ENCODE measurements at regions not wholly inside any gene's neighbourhood (a gene's known extent, or its start where the extent isn't known, plus 50 kb on each side); places are given as distances from the start of the nearest gene placed in this dataset.
"Not testable (repeated sequence)": the region's sequence is repeated elsewhere in the genome, so short reads cannot be mapped to it uniquely, and the experiment has no call there.

DNA sequence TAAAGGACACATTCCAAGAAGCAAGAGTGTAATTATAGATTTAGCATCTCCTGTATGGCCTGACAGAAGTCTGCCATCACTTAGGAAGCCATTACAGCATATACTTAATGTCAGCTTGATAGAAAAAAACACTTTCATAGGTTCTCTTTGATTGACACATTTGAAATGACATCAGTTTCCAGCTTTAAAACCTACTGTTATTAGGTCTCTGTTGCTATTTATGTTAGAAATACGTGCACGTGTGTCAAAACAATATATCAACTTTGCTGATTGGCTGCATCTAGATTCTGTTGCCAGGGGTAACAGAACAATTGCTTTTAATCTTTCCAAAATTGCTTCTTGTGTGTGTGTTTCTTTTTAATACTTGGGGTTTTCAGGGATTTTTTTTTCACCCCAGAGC lies 389.3 kb upstream of the ATP11B start:
- DNase-seq (ENCODE audit: low read depth): no peak

DNA sequence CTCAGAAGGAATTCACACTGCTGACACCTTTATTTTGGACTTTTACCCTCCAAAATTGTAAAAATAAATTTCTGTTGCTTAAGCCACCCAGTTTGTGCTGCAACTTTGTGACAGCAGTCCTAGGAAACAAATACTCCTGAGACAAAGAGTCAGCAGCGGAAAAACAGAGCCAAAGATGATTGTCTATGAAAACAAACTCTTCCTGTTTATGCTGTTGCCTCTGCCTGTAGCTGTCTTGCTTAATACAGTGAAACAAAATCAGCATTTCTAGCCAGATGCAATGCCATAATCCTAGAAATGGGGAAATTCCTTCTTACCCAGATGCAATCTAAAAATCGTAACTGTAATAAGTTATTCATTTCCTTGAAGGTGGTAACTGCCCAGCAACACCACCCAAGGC lies 387.5 kb upstream of the ATP11B start:
- DNase-seq (ENCODE audit: low read depth): no peak

DNA sequence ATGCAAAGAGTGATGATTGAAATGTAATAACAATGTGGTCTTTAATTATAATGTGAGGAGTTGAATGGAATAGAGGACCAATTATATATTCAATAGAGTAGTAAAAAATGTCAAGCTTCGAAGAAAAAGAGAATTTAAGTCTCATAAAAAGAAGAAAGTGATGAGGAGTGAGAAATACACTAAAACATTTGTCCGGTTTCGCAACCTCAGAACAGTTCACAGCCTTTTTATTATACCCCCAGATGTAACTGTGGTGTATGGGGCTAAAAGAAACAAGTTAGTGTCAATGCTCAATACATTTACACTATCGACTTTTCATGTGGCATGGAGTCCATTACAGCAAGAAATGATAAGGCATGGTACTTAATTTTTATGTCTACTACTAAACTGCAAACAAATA lies 386.5 kb upstream of the ATP11B start:
- DNase-seq (ENCODE audit: low read depth): no peak

DNA sequence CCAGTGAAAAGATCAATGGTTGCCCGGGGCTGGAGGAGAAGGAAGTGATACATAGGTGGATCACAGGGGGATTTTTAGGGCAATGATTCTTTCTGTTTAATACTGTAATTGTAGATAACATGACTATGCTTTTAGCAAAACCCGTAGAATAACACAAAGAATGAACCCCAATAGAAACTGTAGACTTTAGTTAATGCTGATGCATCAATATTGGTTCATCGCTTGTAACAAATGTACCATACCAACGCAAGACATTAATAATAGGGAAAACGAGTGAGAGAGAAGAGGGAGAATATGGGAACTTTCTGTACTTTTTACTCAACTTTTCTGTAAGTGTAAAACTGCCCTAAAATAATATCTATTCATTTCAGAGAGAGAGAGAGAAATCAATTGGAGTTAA lies 383.3 kb upstream of the ATP11B start:
- DNase-seq (ENCODE audit: low read depth): no peak

DNA sequence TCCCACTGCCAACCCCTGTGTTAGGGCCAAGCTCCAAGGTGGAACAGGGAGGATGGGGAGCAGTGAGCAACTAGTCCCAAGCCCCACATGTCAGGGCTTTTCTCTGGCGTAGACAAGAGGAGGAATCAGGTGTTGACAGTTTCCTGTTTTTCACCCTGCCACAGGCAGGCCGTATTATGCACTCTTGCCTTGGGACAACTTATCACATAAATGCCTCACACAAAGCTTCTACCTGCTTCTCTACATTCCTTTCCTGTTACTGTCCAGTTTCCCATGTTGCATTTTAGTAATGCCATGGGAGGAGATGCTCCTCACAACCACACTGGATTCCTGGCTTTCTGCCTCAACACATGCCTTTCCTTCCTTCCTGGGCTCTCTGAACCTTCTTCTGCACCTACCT lies 381.2 kb upstream of the ATP11B start:
- DNase-seq (ENCODE audit: low read depth): no peak

DNA sequence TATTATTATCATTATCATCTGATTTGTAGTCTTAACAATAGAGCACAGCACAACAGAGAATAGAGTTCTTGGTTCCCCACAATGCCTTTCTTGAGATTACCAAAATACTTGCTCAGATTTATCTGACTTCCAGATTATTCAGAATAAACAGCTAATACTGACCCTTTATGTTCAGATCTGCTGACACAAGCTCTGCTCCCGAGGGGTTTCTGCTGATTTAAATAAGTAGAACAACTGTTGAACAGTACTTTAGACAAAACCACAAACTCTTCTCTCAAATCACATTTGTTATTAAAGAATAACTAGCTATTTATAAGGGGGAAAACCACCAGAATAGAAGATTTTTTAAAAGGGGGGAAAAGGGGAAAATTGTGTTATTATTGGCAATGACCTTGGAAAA lies 380.2 kb upstream of the ATP11B start:
- DNase-seq (ENCODE audit: low read depth): no peak

DNA sequence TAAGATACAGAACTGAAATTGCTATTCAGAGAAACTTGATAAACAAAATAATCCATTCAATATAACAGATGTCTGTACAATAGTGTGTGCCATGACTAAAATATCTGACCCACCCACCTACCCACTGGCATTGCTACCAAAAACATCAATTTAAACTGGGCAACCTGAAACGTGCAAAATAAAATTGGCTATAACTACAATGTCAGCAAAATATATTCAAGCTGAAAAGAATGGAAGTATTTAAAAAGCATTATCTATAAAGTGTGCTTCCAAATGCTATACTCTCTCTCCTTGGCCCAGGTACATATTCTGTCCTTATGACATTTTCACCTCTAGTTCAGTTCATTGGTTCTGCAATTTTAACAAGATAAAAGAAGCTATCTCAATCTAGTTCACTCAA lies 379.6 kb upstream of the ATP11B start:
- no peak for DNase-seq (ENCODE audit: low read depth)

DNA sequence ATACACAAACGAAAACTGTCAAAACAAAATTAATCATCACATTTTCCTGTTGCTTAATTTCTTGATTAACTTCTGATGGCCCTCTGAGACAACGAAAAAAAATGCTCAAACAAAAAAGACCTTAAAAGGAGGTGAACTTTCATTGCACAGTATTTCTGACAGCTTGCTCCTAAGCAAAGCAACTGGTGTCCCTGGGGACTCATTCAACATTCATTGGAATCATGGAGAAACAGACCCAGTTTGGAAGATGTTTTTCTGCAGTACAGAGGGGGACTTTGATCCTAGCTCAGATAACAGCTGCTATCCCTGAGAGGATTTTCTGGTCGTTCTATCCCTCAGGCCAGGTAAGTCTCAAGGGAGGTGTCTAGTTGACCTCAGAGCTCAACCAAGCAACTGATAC lies 378.7 kb upstream of the ATP11B start:
- DNase-seq (ENCODE audit: low read depth): no peak

DNA sequence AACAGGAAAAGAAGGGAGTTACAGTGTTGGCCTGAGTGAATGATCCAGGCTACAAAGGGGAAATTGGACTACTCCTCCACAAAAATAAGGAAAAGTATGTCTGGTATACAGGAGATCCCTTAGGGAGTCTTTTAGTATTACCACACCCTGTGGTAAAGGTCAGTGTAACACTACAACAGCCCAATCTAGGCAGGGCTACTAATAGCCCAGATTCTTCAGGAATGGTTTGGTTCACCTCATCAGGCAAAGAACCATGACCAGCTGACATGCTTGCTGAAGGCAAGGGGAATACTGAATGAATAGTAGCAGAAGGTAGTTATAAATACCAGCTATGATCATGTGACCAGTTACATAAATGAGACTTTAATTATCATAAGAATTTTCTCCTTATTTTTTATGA lies 372.6 kb upstream of the ATP11B start:
- no peak for DNase-seq (ENCODE audit: low read depth)

DNA sequence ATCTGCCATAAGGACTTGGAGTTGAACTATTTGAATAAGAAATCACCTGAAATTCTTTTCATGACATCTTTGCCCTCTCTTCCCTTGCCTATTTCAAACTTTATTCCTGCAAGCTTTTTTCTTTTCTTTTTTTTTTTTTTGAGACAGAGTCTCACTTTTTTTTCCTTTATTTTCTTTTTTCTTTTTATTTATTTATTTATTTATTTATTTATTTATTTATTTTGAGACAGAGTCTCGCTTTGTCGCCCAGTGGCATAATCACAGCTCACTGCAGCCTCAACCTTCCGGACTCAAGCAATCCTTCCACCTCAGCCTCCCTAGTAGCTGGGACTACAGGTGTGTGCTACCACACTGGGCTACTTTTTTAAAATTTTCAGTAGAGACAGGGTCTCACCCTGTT lies 369.3 kb upstream of the ATP11B start:
- no peak for DNase-seq (ENCODE audit: low read depth)

DNA sequence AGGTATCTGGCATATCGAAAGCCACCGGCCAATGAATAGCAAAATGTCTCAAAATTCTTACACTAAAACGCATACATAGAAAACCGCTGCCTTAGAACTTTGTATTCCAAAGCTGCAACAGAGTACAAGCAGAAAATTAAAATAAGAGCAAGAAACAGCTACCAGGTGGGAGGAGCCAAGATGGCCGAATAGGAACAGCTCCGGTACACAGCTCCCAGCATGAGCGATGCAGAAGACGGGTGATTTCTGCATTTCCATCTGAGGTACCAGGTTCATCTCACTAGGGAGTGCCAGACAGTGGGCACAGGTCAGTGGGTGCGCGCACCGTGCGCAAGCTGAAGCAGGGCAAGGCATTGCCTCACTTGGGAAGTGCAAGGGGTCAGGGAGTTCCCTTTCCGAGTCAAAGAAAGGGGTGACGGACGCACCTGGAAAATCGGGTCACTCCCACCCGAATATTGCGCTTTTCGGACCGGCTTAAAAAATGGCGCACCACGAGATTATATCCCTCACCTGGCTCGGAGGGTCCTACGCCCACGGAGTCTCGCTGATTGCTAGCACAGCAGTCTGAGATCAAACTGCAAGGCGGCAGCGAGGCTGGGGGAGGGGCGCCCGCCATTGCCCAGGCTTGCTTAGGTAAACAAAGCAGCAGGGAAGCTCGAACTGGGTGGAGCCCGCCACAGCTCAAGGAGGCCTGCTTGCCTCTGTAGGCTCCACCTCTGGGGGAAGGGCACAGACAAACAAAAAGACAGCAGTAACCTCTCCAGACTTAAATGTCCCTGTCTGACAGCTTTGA lies 367.2 kb upstream of the ATP11B start:
- DNase-seq (ENCODE audit: low read depth): not testable (repeated sequence)

DNA sequence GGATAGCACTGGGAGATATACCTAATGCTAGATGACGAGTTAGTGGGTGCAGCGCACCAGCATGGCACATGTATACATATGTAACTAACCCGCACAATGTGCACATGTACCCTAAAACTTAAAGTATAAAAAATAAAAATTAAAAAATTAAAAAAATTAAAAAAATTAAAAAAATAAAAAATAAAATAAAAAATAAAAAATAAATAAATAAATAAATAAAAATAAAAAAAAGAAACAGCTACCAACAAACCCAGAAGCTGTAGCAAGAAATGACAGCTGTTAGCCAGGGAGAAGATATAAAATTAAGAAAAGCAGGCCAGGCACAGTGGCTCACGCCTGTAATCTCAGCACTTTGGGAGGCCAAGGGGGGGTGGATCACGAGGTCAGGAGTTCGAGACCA lies 361.3 kb upstream of the ATP11B start:
- DNase-seq (ENCODE audit: low read depth): not testable (repeated sequence)

DNA sequence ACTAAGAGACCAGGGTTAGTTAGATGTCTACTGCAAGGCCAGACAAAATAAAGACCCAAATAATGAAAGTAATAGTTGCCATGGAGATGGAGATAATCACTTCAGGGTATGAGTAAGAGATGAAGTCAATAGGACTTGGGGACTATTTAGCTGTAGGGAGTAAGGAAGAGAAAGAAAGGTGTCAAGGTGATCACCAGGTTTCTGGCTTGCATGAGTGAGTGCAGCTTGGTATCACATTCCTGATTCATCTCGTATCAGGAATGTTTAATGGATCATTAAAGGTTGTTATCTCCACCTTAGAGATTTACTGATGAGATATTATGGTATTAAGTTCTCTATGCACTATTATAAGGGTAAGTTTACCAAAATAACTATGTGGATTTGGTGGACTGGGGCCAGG lies 357.4 kb upstream of the ATP11B start:
- DNase-seq (ENCODE audit: low read depth): no peak

DNA sequence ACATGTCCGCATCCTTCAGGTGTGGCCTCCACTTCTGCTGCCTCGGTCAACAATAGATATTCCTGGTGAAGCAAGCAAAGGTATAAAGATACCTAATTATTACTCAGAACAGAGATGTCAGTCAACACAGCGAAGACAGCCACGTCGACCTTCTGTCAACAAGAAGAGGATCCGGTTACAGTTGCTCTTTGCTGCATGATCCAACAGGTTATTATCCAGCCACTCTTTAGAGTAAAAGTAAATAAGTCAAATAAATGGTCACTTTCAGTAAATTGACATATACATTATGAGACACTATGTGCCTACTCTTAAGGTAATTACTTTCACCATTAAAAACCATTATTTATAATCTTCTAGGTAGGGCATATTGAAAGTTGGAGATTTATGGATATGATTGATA lies 356.8 kb upstream of the ATP11B start:
- DNase-seq (ENCODE audit: low read depth): no peak

DNA sequence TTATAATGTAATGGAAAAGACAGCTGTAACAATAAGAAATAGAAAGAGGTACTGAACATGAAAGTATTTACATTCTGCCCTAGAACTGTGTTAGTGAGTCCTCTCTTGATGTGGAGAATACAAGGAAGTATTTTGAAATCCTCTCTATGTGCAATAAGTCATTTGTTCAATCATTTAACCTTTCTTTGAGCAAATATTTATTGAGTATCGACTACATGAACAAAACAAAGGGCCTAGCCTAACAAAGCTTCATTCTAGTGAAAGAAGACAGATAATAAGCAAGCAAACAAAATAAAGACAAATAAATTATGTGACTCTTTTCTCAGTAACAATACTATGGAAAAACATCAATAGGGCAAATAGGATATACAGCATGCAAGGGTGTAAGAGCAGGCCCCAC lies 354.9 kb upstream of the ATP11B start:
- DNase-seq (ENCODE audit: low read depth): no peak

DNA sequence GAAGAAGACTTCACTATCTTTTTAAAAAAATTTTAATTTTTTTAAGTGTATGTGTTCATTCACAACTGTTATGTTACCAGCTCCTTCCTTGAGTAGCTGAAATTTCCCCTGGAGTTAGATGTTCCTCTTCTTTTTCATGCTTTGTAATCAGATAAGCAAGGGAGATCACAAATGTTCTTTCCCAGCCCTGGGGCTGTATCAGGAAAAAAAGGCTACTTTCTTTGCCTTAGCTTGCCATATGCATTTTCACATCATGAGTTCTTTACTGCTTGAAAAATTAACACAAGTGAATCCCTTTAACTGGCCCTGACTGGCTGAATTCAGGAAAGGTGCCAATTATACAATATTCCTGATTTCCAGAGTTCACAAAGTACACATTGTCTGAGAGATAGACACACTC lies 353.2 kb upstream of the ATP11B start:
- no peak for DNase-seq (ENCODE audit: low read depth)

DNA sequence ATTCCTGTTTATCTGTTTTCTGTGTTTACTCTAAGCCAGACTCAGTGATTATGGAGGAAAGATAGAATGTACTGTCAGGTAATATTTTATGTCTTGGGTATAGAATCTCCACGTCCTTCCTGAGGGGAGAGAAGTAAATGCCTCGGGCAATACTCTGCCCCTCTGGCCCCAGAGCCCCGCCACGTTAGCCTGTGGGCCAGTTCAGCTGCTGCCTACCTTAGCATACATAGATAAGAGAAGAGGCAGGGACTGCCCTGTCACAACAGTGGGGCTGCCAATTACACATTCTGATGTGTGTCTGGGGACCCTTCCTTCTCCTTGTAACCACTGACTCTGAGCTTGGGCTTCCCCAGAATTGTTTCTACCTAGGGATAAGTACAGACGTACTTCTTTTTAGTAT lies 347.7 kb upstream of the ATP11B start:
- DNase-seq (ENCODE audit: low read depth): no peak

DNA sequence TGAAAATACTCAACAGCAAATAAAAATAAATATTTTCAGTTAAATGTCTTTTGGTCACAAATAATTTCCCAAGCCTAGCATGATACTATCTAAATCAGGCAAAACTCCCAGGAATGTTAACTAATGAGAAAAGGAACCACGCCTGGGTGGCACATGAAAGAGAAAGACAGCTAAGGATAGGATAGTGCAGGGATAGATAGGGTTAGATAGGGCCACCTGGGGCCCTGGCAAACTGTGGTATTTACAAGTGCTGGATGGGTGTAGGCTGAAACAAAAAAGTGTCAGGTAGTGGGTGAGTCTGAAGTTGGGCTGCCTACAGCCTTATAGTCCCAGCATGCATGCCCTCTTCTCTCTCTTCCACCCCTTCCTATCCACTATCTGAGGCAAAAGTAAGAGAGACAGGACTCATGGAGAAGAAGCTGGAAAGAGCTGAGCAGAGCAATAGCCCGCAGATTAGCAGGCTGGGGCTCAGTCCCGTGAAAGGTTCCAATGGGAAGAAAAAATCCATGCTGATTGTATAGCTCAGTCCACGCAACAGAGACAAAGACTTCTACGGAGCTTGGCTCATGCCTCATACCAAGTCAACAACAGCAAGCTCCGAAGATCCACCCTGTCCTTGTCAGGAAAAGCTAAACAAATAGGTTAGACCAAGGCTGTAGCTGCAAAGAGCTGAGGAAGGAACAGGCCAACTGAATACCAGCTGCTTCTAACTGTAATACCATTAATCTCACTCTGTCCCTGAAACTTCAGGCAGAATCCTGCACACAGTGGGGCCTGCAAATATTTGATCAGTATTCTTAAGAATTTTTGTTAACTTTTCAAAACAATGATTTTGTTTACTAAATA lies 342.1 kb upstream of the ATP11B start:
- no peak for DNase-seq (ENCODE audit: low read depth)

DNA sequence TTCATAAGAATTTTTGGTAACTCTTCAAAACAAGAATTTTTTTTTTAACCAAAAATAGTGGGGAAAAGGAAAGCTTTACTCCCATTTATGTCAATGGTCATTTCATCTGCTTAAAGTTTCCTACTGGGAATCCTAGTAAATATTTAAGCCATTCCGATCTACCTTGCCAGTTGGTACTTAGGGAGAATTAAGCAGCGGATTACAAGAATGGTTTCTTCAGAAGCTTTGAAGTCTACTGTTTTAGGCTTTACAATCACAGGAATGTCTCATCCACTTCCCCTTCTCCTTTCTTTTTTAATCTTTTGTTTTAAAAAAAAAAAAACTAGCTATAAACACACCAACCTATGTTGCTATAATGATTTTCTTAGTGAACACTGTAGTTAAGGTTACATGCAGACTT lies 341.4 kb upstream of the ATP11B start:
- no peak for DNase-seq (ENCODE audit: low read depth)

DNA sequence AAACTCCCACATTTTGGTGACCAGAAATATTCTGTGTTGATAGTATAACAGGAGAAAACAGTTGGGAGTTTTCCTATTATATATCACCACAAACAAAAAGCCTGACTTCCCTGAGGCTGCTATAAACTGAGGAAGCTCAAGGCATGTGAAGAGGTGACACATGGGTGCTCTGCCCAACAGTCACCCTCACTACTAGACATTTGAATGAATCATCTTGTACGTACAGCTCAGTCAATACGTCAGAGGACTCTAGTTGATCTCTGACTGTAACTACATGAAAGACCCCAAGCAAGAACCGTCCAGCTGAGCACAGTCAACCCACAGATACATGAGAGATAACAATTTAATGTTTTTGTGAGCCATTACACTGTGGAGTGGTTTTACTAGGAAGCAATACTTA lies 338.3 kb upstream of the ATP11B start:
- DNase-seq (ENCODE audit: low read depth): no peak

DNA sequence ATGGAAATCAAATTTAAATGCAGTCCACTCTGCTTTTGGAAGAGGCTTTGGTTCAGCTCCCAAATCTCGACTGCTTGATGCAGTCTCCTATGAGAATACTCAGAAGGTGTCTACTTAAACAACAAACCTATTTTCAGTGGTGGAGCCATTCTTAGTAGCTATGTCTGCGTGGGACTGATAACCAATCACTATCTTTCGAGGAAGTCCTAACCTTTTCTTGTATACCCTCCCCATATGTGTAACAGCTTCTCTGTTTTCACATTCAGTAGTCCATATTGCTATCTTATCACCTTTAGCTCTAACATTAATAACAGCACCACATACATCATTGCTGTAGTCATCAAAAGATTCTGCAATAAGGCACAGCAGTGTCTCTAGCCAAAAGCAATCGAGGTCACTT lies 333.0 kb upstream of the ATP11B start:
- no peak for DNase-seq (ENCODE audit: low read depth)

DNA sequence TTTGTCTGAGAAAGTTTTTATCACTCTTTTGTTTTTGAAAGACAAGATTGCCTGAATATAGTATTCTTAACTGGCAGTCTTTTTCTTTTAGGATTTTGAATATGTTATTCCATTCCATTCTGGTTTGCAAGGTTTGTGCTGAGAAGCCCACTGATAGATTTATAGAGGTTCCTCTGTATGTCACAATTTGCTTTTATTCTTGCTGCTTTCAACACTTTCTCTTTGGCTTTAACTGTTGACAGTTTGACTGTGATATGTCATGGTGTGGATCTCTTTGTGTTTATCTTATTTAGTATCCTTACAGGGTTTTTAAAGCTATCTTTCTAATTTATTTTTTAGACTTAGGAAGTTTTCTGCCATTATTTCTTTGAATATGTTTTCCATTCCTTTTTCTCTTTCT lies 331.2 kb upstream of the ATP11B start:
- DNase-seq (ENCODE audit: low read depth): no peak

DNA sequence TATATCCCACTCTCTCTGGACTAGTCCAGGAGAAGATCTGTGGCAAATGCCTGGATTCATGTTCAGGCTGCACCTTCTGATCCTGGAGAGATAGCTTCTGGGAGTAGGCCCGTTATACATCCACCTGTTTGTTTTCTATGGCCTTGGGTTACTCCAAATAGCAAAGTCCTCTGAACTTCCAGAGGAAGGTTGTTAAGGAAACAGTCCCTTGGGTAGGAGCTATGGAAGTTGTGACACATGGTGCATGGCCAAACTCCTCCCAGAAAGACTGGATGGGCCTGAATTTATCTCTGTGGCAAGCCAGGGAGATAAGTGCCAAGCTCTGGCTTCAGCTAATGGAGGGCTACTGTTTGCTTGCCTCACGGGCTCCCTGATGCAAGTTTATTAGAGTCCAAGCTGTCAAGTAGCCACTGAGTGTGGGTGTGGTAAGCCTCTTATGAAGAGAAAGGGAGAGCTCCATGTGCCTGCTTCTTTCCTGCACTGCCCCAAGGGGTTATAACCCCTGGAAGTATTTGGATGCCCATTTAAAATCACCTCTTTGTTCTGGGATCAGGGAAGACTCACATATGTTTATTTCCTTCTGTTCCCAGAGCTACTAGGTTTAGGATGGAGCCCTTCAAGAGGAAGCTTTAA lies 328.7 kb upstream of the ATP11B start:
- DNase-seq (ENCODE audit: low read depth): no peak

Data from non-pigmented ciliary epithelial cell (primary cell).